Fibroblast of lung (primary cell): ENCODE measurements at regions not wholly inside any gene's neighbourhood (a gene's known extent, or its start where the extent isn't known, plus 50 kb on each side); places are given as distances from the start of the nearest gene placed in this dataset.

Experiments
- EZH2 ChIP-seq: IDR thresholded peaks from 2 replicates; pipeline ENCODE4 v1.5.1; 2012; ENCODE audit warnings: low read length, control low read depth, mild to moderate bottlenecking; ENCODE audit errors: missing control alignments
- TF ChIP-seq, protein P1 (sequence below), 2 donors: IDR thresholded peaks in 1 of 2; conservative IDR thresholded peaks in 1 of 2; 1 replicate in 1 of 2; 2 replicates in 1 of 2; pipeline ENCODE4 v1.5.1; 2011 to 2012; ENCODE audit warnings: low read length in 2 of 2, control low read depth in 1 of 2, inconsistent platforms in 1 of 2, low read depth in 1 of 2, mild to moderate bottlenecking in 1 of 2

DNA sequence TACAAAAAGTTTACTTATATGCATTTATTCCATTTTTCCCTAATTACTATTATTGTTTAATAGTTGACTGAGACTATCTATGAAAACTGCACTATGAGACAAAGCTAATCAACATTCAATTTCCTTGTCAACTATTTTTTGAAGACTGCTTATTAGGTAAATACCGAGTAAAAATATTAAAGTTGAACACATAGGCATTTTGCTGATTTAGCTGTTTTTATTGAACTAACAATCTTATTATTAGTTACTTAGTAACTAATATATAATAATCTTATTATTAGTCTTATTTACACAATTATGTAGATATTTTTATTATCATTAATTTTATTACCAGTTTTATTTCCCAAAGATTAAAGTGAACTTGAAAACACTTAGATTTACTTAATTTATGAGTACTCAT lies 728.8 kb downstream of the TENT5A start:
- TF ChIP-seq, protein P1, sequence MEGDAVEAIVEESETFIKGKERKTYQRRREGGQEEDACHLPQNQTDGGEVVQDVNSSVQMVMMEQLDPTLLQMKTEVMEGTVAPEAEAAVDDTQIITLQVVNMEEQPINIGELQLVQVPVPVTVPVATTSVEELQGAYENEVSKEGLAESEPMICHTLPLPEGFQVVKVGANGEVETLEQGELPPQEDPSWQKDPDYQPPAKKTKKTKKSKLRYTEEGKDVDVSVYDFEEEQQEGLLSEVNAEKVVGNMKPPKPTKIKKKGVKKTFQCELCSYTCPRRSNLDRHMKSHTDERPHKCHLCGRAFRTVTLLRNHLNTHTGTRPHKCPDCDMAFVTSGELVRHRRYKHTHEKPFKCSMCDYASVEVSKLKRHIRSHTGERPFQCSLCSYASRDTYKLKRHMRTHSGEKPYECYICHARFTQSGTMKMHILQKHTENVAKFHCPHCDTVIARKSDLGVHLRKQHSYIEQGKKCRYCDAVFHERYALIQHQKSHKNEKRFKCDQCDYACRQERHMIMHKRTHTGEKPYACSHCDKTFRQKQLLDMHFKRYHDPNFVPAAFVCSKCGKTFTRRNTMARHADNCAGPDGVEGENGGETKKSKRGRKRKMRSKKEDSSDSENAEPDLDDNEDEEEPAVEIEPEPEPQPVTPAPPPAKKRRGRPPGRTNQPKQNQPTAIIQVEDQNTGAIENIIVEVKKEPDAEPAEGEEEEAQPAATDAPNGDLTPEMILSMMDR (conservative IDR thresholded peaks at IDR 0.05 in 1 of 2, IDR thresholded peaks at IDR 0.05 in 1 of 2; ENCODE audit: low read depth in 1 of 2, low read length in 2 of 2), result no peak
- no peak for TF ChIP-seq EZH2
